ENCODE measurements at regions not wholly inside any gene's neighbourhood (a gene's known extent, or its start where the extent isn't known, plus 50 kb on each side); places are given as distances from the start of the nearest gene placed in this dataset.

- no peaks in the 10 kb centered on the region for H4K20me1 ChIP-seq (ENCODE audit: insufficient read depth, low read length)
- peaks cover 2% of the 10 kb centered on the region for H3K4me1 Mint-ChIP-seq (ENCODE audit: low read depth, unreplicated experiment)
- H3K9me3 ChIP-seq (ENCODE audit: insufficient read depth, low read depth, low read length) = no peaks in the 10 kb centered on the region
- no peak overlapping the region for H3K27ac ChIP-seq (ENCODE audit: low read depth, low read length)
- no peak overlapping the region for H3K4me3 Mint-ChIP-seq (ENCODE audit: unreplicated experiment)
- FAIRE-seq (no peak), DNase-seq (ENCODE audit: low read depth) (no peak)
- H3K27ac Mint-ChIP-seq (ENCODE audit: unreplicated experiment) = no peak overlapping the region
- H3K4me2 ChIP-seq (ENCODE audit: low read length) = no peak overlapping the region
- no peaks in the 10 kb centered on the region for H3K27me3 ChIP-seq (ENCODE audit: insufficient read depth, low read length)
- H3K79me2 ChIP-seq (ENCODE audit: insufficient read depth, low read length) = no peaks in the 10 kb centered on the region
- no peaks in the 10 kb centered on the region for H3K36me3 ChIP-seq (ENCODE audit: insufficient read depth, low read length)
- H3K27me3 Mint-ChIP-seq (ENCODE audit: low read depth, unreplicated experiment) = no peaks in the 10 kb centered on the region
- no peaks in the 10 kb centered on the region for H3K9me3 Mint-ChIP-seq (ENCODE audit: unreplicated experiment)
- H3K4me1 ChIP-seq (ENCODE audit: insufficient read depth, low read length) = no peaks in the 10 kb centered on the region
- TF ChIP-seq CTCF (IDR thresholded peaks at IDR 0.05; ENCODE audit: insufficient read depth, low read depth, low read length) = no peak
- no peak for TF ChIP-seq EZH2 (IDR thresholded peaks at IDR 0.05; ENCODE audit: insufficient read depth, low read length)
- H3K9ac ChIP-seq (ENCODE audit: low read length) = no peak overlapping the region
- no peak overlapping the region for H2AFZ ChIP-seq (ENCODE audit: low read depth, low read length)
- no peak overlapping the region for H3K4me3 ChIP-seq (ENCODE audit: insufficient read depth, low read depth, low read length)
- no peaks in the 10 kb centered on the region for H3K36me3 Mint-ChIP-seq (ENCODE audit: low read depth, unreplicated experiment)
Measured at GRCh38 chr6:74415056-74415455, 719.1 kb downstream of the CD109 start.

DNA sequence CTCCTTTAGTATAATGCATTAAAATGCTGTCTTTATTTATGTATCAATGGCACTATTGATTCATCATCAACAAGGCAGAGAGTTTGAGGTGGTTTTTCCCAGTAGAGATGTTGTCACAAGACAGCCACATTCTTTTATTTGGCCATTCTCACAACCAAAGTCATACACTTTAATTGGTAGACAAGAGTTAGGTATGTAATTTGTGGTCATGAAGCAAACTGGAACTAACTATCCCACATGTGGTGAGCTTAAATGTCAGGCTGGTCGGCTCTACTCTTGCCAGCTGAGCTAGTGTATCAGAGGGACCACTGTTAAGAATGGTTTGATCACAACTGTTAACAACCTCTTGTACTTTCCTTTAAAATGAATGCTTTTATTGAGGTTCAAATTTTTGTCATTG lies 714.6 kb downstream of the CD109 start:
- H3K9me3 Mint-ChIP-seq (ENCODE audit: unreplicated experiment) = no peaks in the 10 kb centered on the region
- no peaks in the 10 kb centered on the region for H3K36me3 Mint-ChIP-seq (ENCODE audit: low read depth, unreplicated experiment)
- H3K27me3 ChIP-seq (ENCODE audit: insufficient read depth, low read length) = no peaks in the 10 kb centered on the region
- peak; percentile 76 for DNase-seq (ENCODE audit: low read depth)
- TF ChIP-seq CTCF (IDR thresholded peaks at IDR 0.05; ENCODE audit: insufficient read depth, low read depth, low read length) = no peak
- TF ChIP-seq EZH2 (IDR thresholded peaks at IDR 0.05; ENCODE audit: insufficient read depth, low read length) = no peak
- no peak overlapping the region for H3K27ac ChIP-seq (ENCODE audit: low read depth, low read length)
- no peaks in the 10 kb centered on the region for H3K27me3 Mint-ChIP-seq (ENCODE audit: low read depth, unreplicated experiment)
- H3K79me2 ChIP-seq (ENCODE audit: insufficient read depth, low read length) = no peaks in the 10 kb centered on the region
- H3K9me3 ChIP-seq (ENCODE audit: insufficient read depth, low read depth, low read length) = no peaks in the 10 kb centered on the region
- H3K4me3 ChIP-seq (ENCODE audit: insufficient read depth, low read depth, low read length) = no peak overlapping the region
- H3K4me1 Mint-ChIP-seq (ENCODE audit: low read depth, unreplicated experiment) = peaks cover 2% of the 10 kb centered on the region
- no peak overlapping the region for H3K4me3 Mint-ChIP-seq (ENCODE audit: unreplicated experiment)
- H3K9ac ChIP-seq (ENCODE audit: low read length) = no peak overlapping the region
- H3K36me3 ChIP-seq (ENCODE audit: insufficient read depth, low read length) = no peaks in the 10 kb centered on the region
- no peak overlapping the region for H3K27ac Mint-ChIP-seq (ENCODE audit: unreplicated experiment)
- H3K4me2 ChIP-seq (ENCODE audit: low read length) = no peak overlapping the region
- no peaks in the 10 kb centered on the region for H4K20me1 ChIP-seq (ENCODE audit: insufficient read depth, low read length)
- FAIRE-seq = peak; percentile 23
- no peak overlapping the region for H2AFZ ChIP-seq (ENCODE audit: low read depth, low read length)
- H3K4me1 ChIP-seq (ENCODE audit: insufficient read depth, low read length) = no peaks in the 10 kb centered on the region

- FAIRE-seq = peak; percentile 89
- H3K27ac ChIP-seq (ENCODE audit: low read depth, low read length) = no peak overlapping the region
- H3K36me3 ChIP-seq (ENCODE audit: insufficient read depth, low read length) = no peaks in the 10 kb centered on the region
Measured at GRCh38 chr6:74409447-74409846, 713.4 kb downstream of the CD109 start.

More at GRCh38 chr6:74409447-74409846, 713.4 kb downstream of the CD109 start:
- H3K27ac Mint-ChIP-seq (ENCODE audit: unreplicated experiment) = no peak overlapping the region
- H3K36me3 Mint-ChIP-seq (ENCODE audit: low read depth, unreplicated experiment) = no peaks in the 10 kb centered on the region
- no peak overlapping the region for H3K4me3 Mint-ChIP-seq (ENCODE audit: unreplicated experiment)
- peak; percentile 62 for DNase-seq (ENCODE audit: low read depth)
- Histone ChIP-seq H3K4me2 (ENCODE audit: low read length) (no peak overlapping the region), H3K27me3 (ENCODE audit: insufficient read depth, low read length) (no peaks in the 10 kb centered on the region), H3K9me3 (ENCODE audit: insufficient read depth, low read depth, low read length) (no peaks in the 10 kb centered on the region), H3K4me3 (ENCODE audit: insufficient read depth, low read depth, low read length) (no peak overlapping the region), H3K79me2 (ENCODE audit: insufficient read depth, low read length) (no peaks in the 10 kb centered on the region), H2AFZ (ENCODE audit: low read depth, low read length) (no peak overlapping the region), H4K20me1 (ENCODE audit: insufficient read depth, low read length) (no peaks in the 10 kb centered on the region), H3K9ac (ENCODE audit: low read length) (no peak overlapping the region), H3K4me1 (ENCODE audit: insufficient read depth, low read length) (no peaks in the 10 kb centered on the region)
- TF ChIP-seq EZH2 (IDR thresholded peaks at IDR 0.05; ENCODE audit: insufficient read depth, low read length) (no peak), CTCF (IDR thresholded peaks at IDR 0.05; ENCODE audit: insufficient read depth, low read depth, low read length) (peak; percentile 54)
- peaks cover 2% of the 10 kb centered on the region for H3K4me1 Mint-ChIP-seq (ENCODE audit: low read depth, unreplicated experiment)
- H3K9me3 Mint-ChIP-seq (ENCODE audit: unreplicated experiment) = peaks cover 4% of the 10 kb centered on the region
- H3K27me3 Mint-ChIP-seq (ENCODE audit: low read depth, unreplicated experiment) = no peaks in the 10 kb centered on the region

All from astrocyte (in vitro differentiated cells and primary cell).